GM10266 (cell line): ENCODE measurements at regions not wholly inside any gene's neighbourhood (a gene's known extent, or its start where the extent isn't known, plus 50 kb on each side); places are given as distances from the start of the nearest gene placed in this dataset.

Experiments used
- DNase-seq: peaks from one replicate; pipeline ENCODE4 v3.0.0; 2012; ENCODE audit errors: extremely low spot score
- CTCF ChIP-seq: IDR thresholded peaks from 2 replicates; pipeline ENCODE4 v1.5.1; 2012; ENCODE audit warnings: mild to moderate bottlenecking, low read depth; ENCODE audit not compliant: control insufficient read depth, insufficient read depth; ENCODE audit errors: missing control alignments

- TF ChIP-seq CTCF, result no peak
- DNase-seq, result no peak
Measured at GRCh38 chr15:62854420-62855084, 188.0 kb upstream of the TPM1 start.

GRCh38 chr15:62855085-62855476 lies 187.5 kb upstream of the TPM1 start:
- TF ChIP-seq CTCF, result no peak
- no peak for DNase-seq

- TF ChIP-seq CTCF, result no peak
- no peak for DNase-seq
Measured at GRCh38 chr15:62856466-62857246, 185.9 kb upstream of the TPM1 start.

GRCh38 chr15:62857411-62857853 lies 185.1 kb upstream of the TPM1 start:
- no peak for TF ChIP-seq CTCF
- DNase-seq, result no peak

- no peak for TF ChIP-seq CTCF
- DNase-seq, result no peak
Measured at GRCh38 chr15:62858343-62858742, 184.2 kb upstream of the TPM1 start.

GRCh38 chr15:62862717-62863116 lies 179.8 kb upstream of the TPM1 start:
- no peak for TF ChIP-seq CTCF
- DNase-seq, result no peak

- no peak for DNase-seq
- TF ChIP-seq CTCF, result no peak
Measured at GRCh38 chr15:62866366-62866765, 176.2 kb upstream of the TPM1 start.
